HEK293T (cell line): ENCODE measurements at regions not wholly inside any gene's neighbourhood (a gene's known extent, or its start where the extent isn't known, plus 50 kb on each side); places are given as distances from the start of the nearest gene placed in this dataset.

Source experiments
- ARNT ChIP-seq: fragments of 450-650 bp; IDR thresholded peaks from 2 replicates; pipeline ENCODE4 v1.6.1; 2017; ENCODE audit warnings: mild to moderate bottlenecking
- BHLHE40 ChIP-seq: fragments of 450-650 bp; IDR thresholded peaks from 2 replicates; pipeline ENCODE4 v1.6.1; 2016; ENCODE audit warnings: mild to moderate bottlenecking, moderate library complexity, borderline replicate concordance
- ELF4 ChIP-seq: fragments of 450-650 bp; IDR thresholded peaks from 2 replicates; pipeline ENCODE4 v1.6.1; 2017; ENCODE audit warnings: antibody characterized with exemption
- FOXK2 ChIP-seq: fragments of 450-650 bp; IDR thresholded peaks from 2 replicates; pipeline ENCODE4 v1.6.1; 2016; ENCODE audit warnings: mild to moderate bottlenecking
- FOXM1 ChIP-seq: fragments of 450-650 bp; IDR thresholded peaks from 2 replicates; pipeline ENCODE4 v1.6.1; 2017; ENCODE audit warnings: mild to moderate bottlenecking, borderline replicate concordance
- HDGF ChIP-seq: fragments of 450-650 bp; IDR thresholded peaks from 2 replicates; pipeline ENCODE4 v1.6.1; 2017; ENCODE audit warnings: antibody characterized with exemption, borderline replicate concordance
- LEF1 ChIP-seq: fragments of 450-650 bp; IDR thresholded peaks from 2 replicates; pipeline ENCODE4 v1.6.1; 2017; ENCODE audit warnings: mild to moderate bottlenecking, borderline replicate concordance
- SP1 ChIP-seq: fragments of 450-650 bp; IDR thresholded peaks from 2 replicates; pipeline ENCODE4 v1.6.1; 2017
- TARDBP ChIP-seq: fragments of 450-650 bp; IDR thresholded peaks from 2 replicates; pipeline ENCODE4 v1.6.1; 2016
- ZNF384 ChIP-seq: fragments of 450-650 bp; IDR thresholded peaks from 2 replicates; pipeline ENCODE4 v1.6.1; 2016

DNA sequence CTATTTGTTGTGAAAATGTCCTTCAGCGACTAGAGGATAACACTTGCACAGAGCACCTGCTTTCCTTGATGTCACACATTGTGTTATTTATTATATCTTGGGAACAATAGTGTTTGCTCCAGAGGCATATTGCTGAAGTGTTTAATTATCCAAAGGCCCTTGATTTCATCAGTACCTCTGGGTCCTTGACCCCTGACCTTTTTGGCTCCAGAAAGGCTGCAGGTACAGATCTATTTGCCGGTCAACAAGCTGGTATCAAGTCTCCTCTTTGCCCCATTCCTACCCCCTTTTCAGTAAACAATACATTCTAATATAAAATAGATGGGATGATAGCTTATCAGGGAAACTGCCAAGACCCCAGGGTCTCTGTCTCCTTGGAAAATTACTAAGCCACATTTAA is 206.8 kb downstream of the DACT1 start:
- no peak for TF ChIP-seq SP1
- no peak for TF ChIP-seq BHLHE40
- no peak for TF ChIP-seq FOXM1
- TF ChIP-seq ARNT, result no peak
- TF ChIP-seq ELF4, result no peak
- no peak for TF ChIP-seq LEF1
- TF ChIP-seq HDGF, result no peak
- TF ChIP-seq TARDBP, result no peak
- TF ChIP-seq FOXK2, result no peak
- no peak for TF ChIP-seq ZNF384
